A673 (cell line): ENCODE measurements at regions not wholly inside any gene's neighbourhood (a gene's known extent, or its start where the extent isn't known, plus 50 kb on each side); places are given as distances from the start of the nearest gene placed in this dataset.

Experiments used
- BruUV-seq: library from RNA; stranded (reverse); fragments of 400-500 nt; replicated peaks from 2 replicates; lab custom pipeline; 2021; lab: Mats Ljungman, UMichigan
- CTCF ChIA-PET: fragments of 300-600 bp; sonication (Branson Sonifier 250); formaldehyde crosslinking; loops from one replicate; lab custom pipeline; 2022; ENCODE audit warnings: antibody characterized with exemption; lab: Charles Lee
- POLR2A ChIA-PET: fragments of 300-600 bp; sonication (Branson Sonifier 250); formaldehyde crosslinking; loops from one replicate; lab custom pipeline; 2022; ENCODE audit warnings: antibody characterized with exemption; ENCODE audit not compliant: low non-redundant PET; lab: Charles Lee
- DNase-seq: peaks from one replicate; pipeline ENCODE4 v3.0.0-alpha.2; 2015; ENCODE audit warnings: low spot score
- H3K27ac ChIP-seq: fragments of 200-600 bp; sonication (generic); 2 replicates; pipeline ENCODE4 v1.5.1; 2016; ENCODE audit warnings: mixed run types, low read depth, mild to moderate bottlenecking, mixed read lengths, antibody characterized with exemption, low read length; ENCODE audit not compliant: poor library complexity, severe bottlenecking
- H3K27me3 ChIP-seq: fragments of 200-600 bp; sonication (generic); replicated peaks from 2 replicates; pipeline ENCODE4 v1.6.1; 2017; ENCODE audit warnings: mixed run types, low read depth, mild to moderate bottlenecking, mixed read lengths, antibody characterized with exemption, low read length; ENCODE audit not compliant: insufficient read depth, poor library complexity
- H3K36me3 ChIP-seq: fragments of 200-600 bp; sonication (generic); 2 replicates; pipeline ENCODE4 v1.6.1; 2016; ENCODE audit warnings: mixed run types, mild to moderate bottlenecking, mixed read lengths, antibody characterized with exemption, low read length; ENCODE audit not compliant: insufficient read depth, poor library complexity, severe bottlenecking
- H3K4me1 ChIP-seq: fragments of 200-600 bp; sonication (generic); 2 replicates; pipeline ENCODE4 v1.6.1; 2017; ENCODE audit warnings: mixed run types, mild to moderate bottlenecking, mixed read lengths, antibody characterized with exemption, low read length; ENCODE audit not compliant: insufficient read depth, poor library complexity, severe bottlenecking
- H3K4me3 ChIP-seq: fragments of 200-600 bp; sonication (generic); 2 replicates; pipeline ENCODE4 v1.5.1; 2016; ENCODE audit warnings: low read depth, mixed run types, mild to moderate bottlenecking, mixed read lengths, low read length; ENCODE audit not compliant: poor library complexity, severe bottlenecking
- H3K9me3 ChIP-seq: fragments of 200-600 bp; sonication (generic); 2 replicates; pipeline ENCODE4 v1.6.1; 2016; ENCODE audit warnings: mixed run types, low read depth, mild to moderate bottlenecking, mixed read lengths, antibody characterized with exemption, low read length; ENCODE audit not compliant: poor library complexity, severe bottlenecking
- CTCF ChIP-seq: fragments of 300-800, 200-600 bp; sonication (generic); conservative IDR thresholded peaks from 2 replicates; pipeline ENCODE4 v1.5.1; 2017; ENCODE audit warnings: low read depth, mild to moderate bottlenecking, antibody characterized with exemption, low read length, moderate library complexity, mixed read lengths
- EZH2 ChIP-seq: fragments of 200-600 bp; sonication (generic); IDR thresholded peaks from 2 replicates; pipeline ENCODE4 v1.6.1; 2017; ENCODE audit warnings: borderline replicate concordance, low read depth, mild to moderate bottlenecking, mixed read lengths, antibody characterized with exemption, low read length; ENCODE audit not compliant: poor library complexity, severe bottlenecking
- intact Hi-C: fragments of 100-400 bp; cut with micrococcal nuclease; formaldehyde crosslinking; loops from one replicate; pipeline ENCODE4 v1.10.0; 2022; ENCODE audit not compliant: unreplicated experiment

GRCh38 chr5:89908876-89909275 is 500.7 kb downstream of the CETN3 start:
- intact Hi-C loops: no loop called here
- Histone ChIP-seq H3K4me3 (no peak overlapping the region), H3K27me3 (no peaks in the 10 kb centered on the region), H3K9me3 (no peaks in the 10 kb centered on the region), H3K36me3 (no peaks in the 10 kb centered on the region), H3K27ac (no peak overlapping the region), H3K4me1 (no peaks in the 10 kb centered on the region)
- CTCF ChIA-PET: no interaction called here
- POLR2A ChIA-PET: no interaction called here
- no peak for DNase-seq
- TF ChIP-seq CTCF (no peak), EZH2 (no peak)
- BruUV-seq: no TSS peak

DNA sequence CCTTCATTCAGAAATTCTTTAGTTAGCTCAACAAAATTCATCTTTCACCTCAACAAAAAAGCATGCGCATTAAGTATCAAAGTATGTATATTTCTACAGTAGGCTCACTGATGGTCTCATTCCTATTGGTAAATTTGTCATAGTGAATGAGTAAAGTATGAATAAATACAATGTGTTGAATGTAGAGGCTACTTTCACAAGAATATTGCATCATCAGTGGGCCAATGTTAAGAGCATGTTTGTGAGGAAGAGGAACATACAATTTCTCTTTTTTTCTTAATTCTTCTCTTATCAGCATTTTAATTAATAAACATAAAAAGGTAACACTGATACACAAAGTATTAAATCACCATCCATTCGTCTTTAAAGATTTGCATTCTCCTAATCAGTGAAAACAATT is 505.1 kb downstream of the CETN3 start:
- H3K4me1 ChIP-seq: no peaks in the 10 kb centered on the region
- H3K36me3 ChIP-seq: no peaks in the 10 kb centered on the region
- no peaks in the 10 kb centered on the region for H3K27me3 ChIP-seq
- no peak overlapping the region for H3K27ac ChIP-seq
- ChIA-PET CTCF (no interaction called here), POLR2A (no interaction called here)
- no peak overlapping the region for H3K4me3 ChIP-seq
- no peaks in the 10 kb centered on the region for H3K9me3 ChIP-seq
- DNase-seq: no peak
- TF ChIP-seq EZH2 (no peak), CTCF (no peak)
- no TSS peak for BruUV-seq
- intact Hi-C loops: no loop called here

DNA sequence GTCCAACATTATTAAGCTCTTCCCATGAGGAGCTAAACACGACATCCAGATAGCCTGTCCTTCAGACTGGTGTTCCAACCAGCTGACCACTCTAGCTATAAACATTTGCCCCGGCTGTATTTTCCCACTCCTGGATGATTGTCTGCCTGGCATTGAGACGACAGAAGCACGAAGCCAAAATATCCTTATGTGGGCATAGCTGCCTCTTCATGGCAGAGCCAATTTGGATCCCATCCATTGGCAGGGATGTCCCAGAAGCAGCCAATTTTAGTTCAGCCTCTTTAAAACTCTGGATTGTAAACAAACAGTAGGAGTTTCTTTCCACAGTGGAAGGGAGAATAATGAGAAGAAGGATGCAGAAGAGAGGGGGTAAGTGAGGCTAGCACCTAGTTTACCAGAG is 507.6 kb downstream of the CETN3 start:
- Histone ChIP-seq H3K27ac (no peak overlapping the region), H3K4me1 (no peaks in the 10 kb centered on the region), H3K36me3 (no peaks in the 10 kb centered on the region), H3K4me3 (no peak overlapping the region), H3K27me3 (no peaks in the 10 kb centered on the region), H3K9me3 (no peaks in the 10 kb centered on the region)
- CTCF ChIA-PET: no interaction called here
- DNase-seq: no peak
- POLR2A ChIA-PET: no interaction called here
- no TSS peak for BruUV-seq
- intact Hi-C loops: no loop called here
- TF ChIP-seq EZH2 (no peak), CTCF (no peak)
